Fibroblast of villous mesenchyme (primary cell): ENCODE measurements at regions not wholly inside any gene's neighbourhood (a gene's known extent, or its start where the extent isn't known, plus 50 kb on each side); places are given as distances from the start of the nearest gene placed in this dataset.
"Not testable (repeated sequence)": the region's sequence is repeated elsewhere in the genome, so short reads cannot be mapped to it uniquely, and the experiment has no call there.

Source experiments
- DNase-seq: peaks from one replicate; pipeline ENCODE4 v3.0.0-alpha.2; 2010; ENCODE audit warnings: low read depth
- H3K4me3 ChIP-seq: 2 replicates; pipeline ENCODE4 v1.5.1; 2011; ENCODE audit warnings: low read depth, mild to moderate bottlenecking, low read length
- TF ChIP-seq, protein P1 (sequence below): IDR thresholded peaks from 2 replicates; pipeline ENCODE4 v1.5.1; 2012; ENCODE audit warnings: low read depth, mild to moderate bottlenecking, low read length; ENCODE audit not compliant: insufficient read depth

DNA sequence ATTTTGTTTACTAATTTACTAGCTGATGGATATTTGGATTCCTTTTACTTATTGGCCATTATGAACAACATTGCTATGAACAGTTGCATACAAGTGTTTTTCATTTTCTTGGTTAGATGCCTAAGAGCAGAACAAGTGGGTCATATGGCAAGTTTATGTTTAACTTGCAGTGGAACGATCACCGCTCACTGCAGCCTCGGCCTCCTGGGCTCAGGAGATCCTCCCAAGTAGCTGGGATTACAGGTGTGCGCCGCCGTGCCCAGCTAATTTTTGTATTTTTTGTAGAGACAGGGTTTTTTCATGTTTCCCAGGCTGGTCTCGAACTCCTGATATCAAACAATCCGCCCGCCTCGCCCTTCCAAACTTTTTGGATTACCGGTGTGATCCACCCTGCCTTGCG, 820.5 kb upstream of the TMPRSS15 start:
- TF ChIP-seq, protein P1, sequence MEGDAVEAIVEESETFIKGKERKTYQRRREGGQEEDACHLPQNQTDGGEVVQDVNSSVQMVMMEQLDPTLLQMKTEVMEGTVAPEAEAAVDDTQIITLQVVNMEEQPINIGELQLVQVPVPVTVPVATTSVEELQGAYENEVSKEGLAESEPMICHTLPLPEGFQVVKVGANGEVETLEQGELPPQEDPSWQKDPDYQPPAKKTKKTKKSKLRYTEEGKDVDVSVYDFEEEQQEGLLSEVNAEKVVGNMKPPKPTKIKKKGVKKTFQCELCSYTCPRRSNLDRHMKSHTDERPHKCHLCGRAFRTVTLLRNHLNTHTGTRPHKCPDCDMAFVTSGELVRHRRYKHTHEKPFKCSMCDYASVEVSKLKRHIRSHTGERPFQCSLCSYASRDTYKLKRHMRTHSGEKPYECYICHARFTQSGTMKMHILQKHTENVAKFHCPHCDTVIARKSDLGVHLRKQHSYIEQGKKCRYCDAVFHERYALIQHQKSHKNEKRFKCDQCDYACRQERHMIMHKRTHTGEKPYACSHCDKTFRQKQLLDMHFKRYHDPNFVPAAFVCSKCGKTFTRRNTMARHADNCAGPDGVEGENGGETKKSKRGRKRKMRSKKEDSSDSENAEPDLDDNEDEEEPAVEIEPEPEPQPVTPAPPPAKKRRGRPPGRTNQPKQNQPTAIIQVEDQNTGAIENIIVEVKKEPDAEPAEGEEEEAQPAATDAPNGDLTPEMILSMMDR: no peak
- no peak overlapping the region for H3K4me3 ChIP-seq
- no peak for DNase-seq

DNA sequence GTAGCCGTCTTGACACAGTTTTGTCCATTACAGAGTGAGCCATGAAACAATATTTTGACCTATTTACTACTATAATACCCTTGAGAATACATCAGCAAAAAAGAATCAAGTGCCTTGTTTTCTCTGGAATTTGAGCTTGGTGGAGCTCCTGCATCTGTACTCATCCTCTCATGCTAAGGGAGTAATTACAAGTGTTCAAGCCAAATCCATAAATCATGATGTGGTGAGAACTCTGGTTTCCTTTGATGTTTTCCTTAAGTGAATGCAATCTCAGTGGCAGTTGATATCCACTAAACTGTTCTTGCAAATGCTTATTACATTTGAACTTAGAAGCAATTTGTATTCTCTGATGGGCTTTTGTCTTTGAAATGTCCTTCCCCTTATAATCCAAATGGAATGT, 824.6 kb upstream of the TMPRSS15 start:
- DNase-seq: no peak
- TF ChIP-seq, protein P1: no peak
- no peak overlapping the region for H3K4me3 ChIP-seq

DNA sequence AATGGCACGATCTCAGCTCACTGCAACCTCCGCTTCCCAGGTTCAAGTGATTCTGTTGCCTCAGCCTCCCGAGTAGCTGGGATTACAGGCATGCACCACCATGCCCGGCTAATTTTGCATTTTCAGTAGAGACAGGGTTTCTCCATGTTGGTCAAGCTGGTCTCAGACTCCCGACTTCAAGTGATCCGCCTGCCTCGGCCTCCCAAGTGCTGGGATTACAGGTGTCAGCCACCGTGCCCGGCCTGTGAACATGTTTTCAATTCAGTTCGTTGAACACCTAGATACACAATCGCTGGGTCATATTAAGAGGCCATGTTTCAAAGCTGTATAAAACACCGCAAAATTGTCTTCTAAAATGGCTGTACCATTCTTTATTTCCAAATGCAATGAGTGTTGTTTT, 830.3 kb upstream of the TMPRSS15 start:
- DNase-seq, H3K4me3 ChIP-seq: not testable (repeated sequence)

- no peak for DNase-seq
- TF ChIP-seq, protein P1: no peak
- no peak overlapping the region for H3K4me3 ChIP-seq
Measured at GRCh38 chr21:19236209-19236608, 832.6 kb upstream of the TMPRSS15 start.

- TF ChIP-seq, protein P1: no peak
- no peak for DNase-seq
Measured at GRCh38 chr21:19237608-19238007, 834.0 kb upstream of the TMPRSS15 start.

GRCh38 chr21:19239696-19240095, 836.1 kb upstream of the TMPRSS15 start:
- TF ChIP-seq, protein P1: no peak
- DNase-seq: no peak
- no peak overlapping the region for H3K4me3 ChIP-seq

More at GRCh38 chr21:19237608-19238007, 834.0 kb upstream of the TMPRSS15 start:
- H3K4me3 ChIP-seq: no peak overlapping the region

DNA sequence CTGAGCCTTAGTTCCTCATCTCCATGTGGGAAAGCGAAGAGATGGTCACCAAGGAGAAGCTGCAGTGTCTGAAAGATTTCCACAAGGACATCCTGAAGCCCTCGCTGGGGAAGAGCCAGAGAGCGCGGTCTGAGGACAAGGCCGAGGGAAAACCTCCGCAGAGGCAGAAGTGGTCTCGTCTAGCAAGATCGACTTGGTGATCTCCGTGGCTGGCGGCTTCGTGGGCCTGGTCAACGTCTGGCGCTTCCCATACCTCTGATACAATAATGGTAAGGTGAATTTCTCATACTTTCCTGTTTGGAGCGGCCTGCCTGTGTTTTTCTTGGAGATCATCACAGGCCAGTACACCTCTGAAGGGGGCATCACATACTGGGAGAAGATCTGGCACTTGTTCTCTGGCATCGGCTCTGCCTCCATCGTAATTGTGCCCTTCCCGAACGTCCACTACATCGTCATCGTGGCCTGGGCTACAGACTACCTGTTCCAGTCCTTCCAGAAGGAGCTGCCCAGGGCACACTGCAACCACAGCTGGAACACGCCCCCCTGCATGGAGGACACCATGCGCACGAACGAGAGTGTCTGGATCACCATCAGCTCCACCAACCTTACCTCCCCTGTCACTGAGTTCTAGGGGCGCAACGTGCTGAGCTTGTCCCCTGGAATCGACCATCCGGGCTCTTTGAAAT, 841.1 kb upstream of the TMPRSS15 start:
- TF ChIP-seq, protein P1: no peak
- H3K4me3 ChIP-seq: no peak overlapping the region
- DNase-seq: no peak
